Stimulated activated CD4-positive, alpha-beta T cell treated with anti-CD3 and anti-CD28 coated beads, Interleukin-15, amount 100 ng/mL, for 24 hours (primary cell): ENCODE measurements at regions not wholly inside any gene's neighbourhood (a gene's known extent, or its start where the extent isn't known, plus 50 kb on each side); places are given as distances from the start of the nearest gene placed in this dataset.
A peak's percentile ranks its signal among the peaks of the same experiment; 100 is the strongest.

Experiments used
- DNase-seq: peaks from one replicate; pipeline ENCODE4 v3.0.0-alpha.2; 2020

GRCh38 chr15:101124731-101125451 lies 127.0 kb downstream of the CHSY1 start:
- no peak for DNase-seq

GRCh38 chr15:101123222-101123910 lies 128.5 kb downstream of the CHSY1 start:
- no peak for DNase-seq

- no peak for DNase-seq
Measured at GRCh38 chr15:101122806-101123205, 129.0 kb downstream of the CHSY1 start.

GRCh38 chr15:101122266-101122665 lies 129.6 kb downstream of the CHSY1 start:
- no peak for DNase-seq

- peak; percentile 41 for DNase-seq
Measured at GRCh38 chr15:101121511-101122090, 130.2 kb downstream of the CHSY1 start.

- no peak for DNase-seq
Measured at GRCh38 chr15:101120987-101121386, 130.9 kb downstream of the CHSY1 start.

DNA sequence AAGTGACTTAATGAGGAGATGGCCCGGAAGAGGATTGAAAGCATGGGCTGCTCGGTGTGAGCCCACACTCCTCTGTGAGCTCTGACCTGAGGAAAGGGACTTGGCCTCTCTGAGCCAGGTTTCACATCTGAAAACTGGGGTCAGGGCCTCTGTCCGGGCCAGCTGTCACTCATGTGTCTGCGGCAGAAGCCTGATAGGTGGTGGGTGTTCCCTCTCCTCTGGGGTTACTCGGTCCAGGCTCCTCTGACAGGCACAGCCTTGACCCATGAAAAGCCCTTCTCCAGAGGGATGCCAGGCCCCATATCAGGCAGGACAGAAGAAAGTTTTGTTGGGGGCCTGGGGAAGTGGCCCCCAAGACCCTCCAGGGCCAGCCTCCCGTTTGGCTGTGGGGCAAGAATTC lies 131.4 kb downstream of the CHSY1 start:
- DNase-seq = no peak
